HCT116 (cell line): ENCODE measurements at regions not wholly inside any gene's neighbourhood (a gene's known extent, or its start where the extent isn't known, plus 50 kb on each side); places are given as distances from the start of the nearest gene placed in this dataset.

Experiments
- ATAC-seq: fragments of 200-7000 bp; cut with Tn5 transposase; 2 replicates; pipeline ENCODE4 v1.9.1; 2020; ENCODE audit warnings: mild to moderate bottlenecking, moderate library complexity
- BruUV-seq: library from RNA; stranded (reverse); fragments of 400-500 nt; replicated peaks from 2 replicates; lab custom pipeline; 2021; lab: Mats Ljungman, UMichigan
- CTCF ChIA-PET: fragments of 300-600 bp; sonication (Branson Sonifier 250); formaldehyde crosslinking; loops from one replicate; lab custom pipeline; 2021; ENCODE audit warnings: antibody characterized with exemption; lab: Charles Lee
- POLR2A ChIA-PET: fragments of 300-600, 350-600 bp; sonication (Branson Sonifier 250); formaldehyde crosslinking; loops from one replicate; lab custom pipeline; 2021; ENCODE audit warnings: antibody characterized with exemption; lab: Charles Lee
- RAD21 ChIA-PET, 2 experiments: fragments of 300-600 bp; sonication (Branson Sonifier 250); formaldehyde crosslinking; loops; one replicate each; lab custom pipeline; 2023; ENCODE audit warnings: low total read pairs in 2 of 2; ENCODE audit not compliant: uncharacterized antibody in 2 of 2, unreplicated experiment in 2 of 2, low non-redundant PET in 1 of 2; lab: Charles Lee
- DNase-seq: peaks from one replicate; pipeline ENCODE4 v3.0.0-alpha.2; 2010; ENCODE audit warnings: low read depth, low spot score
- H2AFZ ChIP-seq: fragments of 200-600 bp; shearing (Covaris generic), sonication (generic); 2 replicates; pipeline ENCODE4 v1.6.1; 2017; ENCODE audit warnings: low read depth, mixed run types, mixed read lengths, antibody characterized with exemption, low read length; ENCODE audit not compliant: poor library complexity, severe bottlenecking
- H3K27ac ChIP-seq: 2 replicates; pipeline ENCODE4 v1.5.1; 2012; ENCODE audit warnings: low read depth, low read length
- H3K27me3 ChIP-seq: fragments of 200-600 bp; sonication (generic); 2 replicates; pipeline ENCODE4 v1.6.1; 2016; ENCODE audit warnings: mixed run types, low read length, mixed read lengths; ENCODE audit not compliant: insufficient read depth
- H3K36me3 ChIP-seq, 2 experiments: fragments of 200-500 bp in 1 of 2; fragments of 200-600 bp in 1 of 2; sonication (Bioruptor generic) in 1 of 2; sonication (generic) in 1 of 2; 2 replicates each; pipeline versions ENCODE4 v1.5.1 to v1.6.1; 2014 to 2016; ENCODE audit warnings: low read length in 2 of 2, inconsistent platforms in 1 of 2, mixed read lengths in 1 of 2, mixed run types in 1 of 2; ENCODE audit not compliant: insufficient read depth in 2 of 2, control insufficient read depth in 1 of 2
- H3K4me1 ChIP-seq, 2 experiments: fragments of 200-600 bp in 1 of 2; sonication (generic) in 1 of 2; 2 replicates each; pipeline versions ENCODE4 v1.5.1 to v1.6.1; 2012 to 2017; ENCODE audit warnings: low read length in 2 of 2, inconsistent platforms in 1 of 2, mild to moderate bottlenecking in 1 of 2, mixed read lengths in 1 of 2, mixed run types in 1 of 2, moderate library complexity in 1 of 2; ENCODE audit not compliant: insufficient read depth in 2 of 2, control insufficient read depth in 1 of 2
- H3K4me2 ChIP-seq: fragments of 200-600 bp; sonication (generic); 2 replicates; pipeline ENCODE4 v1.6.1; 2017; ENCODE audit warnings: mixed run types, low read length, mixed read lengths
- H3K4me3 ChIP-seq, 2 experiments: fragments of 200-600 bp in 1 of 2; sonication (generic) in 1 of 2; replicated peaks in 1 of 2; 2 replicates each; pipeline ENCODE4 v1.5.1; 2011 to 2016; ENCODE audit warnings: low read length in 2 of 2, control low read depth in 1 of 2, low read depth in 1 of 2, mild to moderate bottlenecking in 1 of 2, mixed read lengths in 1 of 2, mixed run types in 1 of 2
- H3K79me2 ChIP-seq: fragments of 200-600 bp; sonication (generic); 2 replicates; pipeline ENCODE4 v1.6.1; 2017; ENCODE audit warnings: mild to moderate bottlenecking, mixed run types, low read length, moderate library complexity, mixed read lengths; ENCODE audit not compliant: insufficient read depth
- H3K9ac ChIP-seq: fragments of 200-600 bp; sonication (generic); 2 replicates; pipeline ENCODE4 v1.6.1; 2016; ENCODE audit warnings: low read length, mixed read lengths
- H3K9me2 ChIP-seq: fragments of 200-600 bp; sonication (generic), shearing (Covaris generic); 2 replicates; pipeline ENCODE4 v1.6.1; 2017; ENCODE audit warnings: mixed run types, mild to moderate bottlenecking, moderate library complexity; ENCODE audit not compliant: insufficient read depth
- H3K9me3 ChIP-seq, 2 experiments: fragments of 200-500 bp in 1 of 2; fragments of 200-600 bp in 1 of 2; sonication (Bioruptor generic) in 1 of 2; sonication (generic) in 1 of 2; 2 replicates each; pipeline ENCODE4 v1.6.1; 2014 to 2017; ENCODE audit warnings: low read length in 2 of 2, mixed read lengths in 2 of 2, inconsistent platforms in 1 of 2, low read depth in 1 of 2, mild to moderate bottlenecking in 1 of 2, mixed run types in 1 of 2, moderate library complexity in 1 of 2; ENCODE audit not compliant: control insufficient read depth in 1 of 2, insufficient read depth in 1 of 2
- H4K20me1 ChIP-seq: fragments of 200-600 bp; sonication (generic), shearing (Covaris generic); 2 replicates; pipeline ENCODE4 v1.6.1; 2017; ENCODE audit warnings: mixed run types, mild to moderate bottlenecking, moderate library complexity; ENCODE audit not compliant: insufficient read depth
- CBX3 ChIP-seq: IDR thresholded peaks from 2 replicates; pipeline ENCODE4 v1.6.1; 2012; ENCODE audit warnings: low read depth
- CEBPB ChIP-seq: IDR thresholded peaks from 2 replicates; pipeline ENCODE4 v1.6.1; 2012; ENCODE audit warnings: low read depth
- ELF1 ChIP-seq: IDR thresholded peaks from 2 replicates; pipeline ENCODE4 v1.6.1; 2012; ENCODE audit warnings: low read depth, borderline replicate concordance
- EZH2 ChIP-seq: fragments of 200-600 bp; sonication (generic); IDR thresholded peaks from 2 replicates; pipeline ENCODE4 v1.6.1; 2017; ENCODE audit warnings: antibody characterized with exemption, mixed run types
- EZH2phosphoT487 ChIP-seq: fragments of 200-600 bp; IDR thresholded peaks from 2 replicates; pipeline ENCODE4 v1.6.1; 2018; ENCODE audit warnings: antibody characterized with exemption, borderline replicate concordance
- FOSL1 ChIP-seq: IDR thresholded peaks from 2 replicates; pipeline ENCODE4 v1.6.1; 2012; ENCODE audit warnings: low read depth
- JUND ChIP-seq: IDR thresholded peaks from 2 replicates; pipeline ENCODE4 v1.6.1; 2012
- POLR2A ChIP-seq: IDR thresholded peaks from 2 replicates; pipeline ENCODE4 v1.7.0; 2011; ENCODE audit warnings: borderline replicate concordance; ENCODE audit not compliant: insufficient read depth, insufficient read length; ENCODE audit errors: extremely low read depth
- POLR2AphosphoS5 ChIP-seq: IDR thresholded peaks from 2 replicates; pipeline ENCODE4 v1.6.1; 2011; ENCODE audit warnings: mild to moderate bottlenecking, low read depth, low read length, moderate library complexity
- RAD21 ChIP-seq: IDR thresholded peaks from 2 replicates; pipeline ENCODE4 v1.6.1; 2012; ENCODE audit warnings: low read depth, mild to moderate bottlenecking
- SIN3A ChIP-seq: IDR thresholded peaks from 2 replicates; pipeline ENCODE4 v1.6.1; 2012; ENCODE audit warnings: low read depth
- SP1 ChIP-seq: IDR thresholded peaks from 2 replicates; pipeline ENCODE4 v1.6.1; 2012; ENCODE audit warnings: low read depth
- SRF ChIP-seq: IDR thresholded peaks from 2 replicates; pipeline ENCODE4 v1.6.1; 2012; ENCODE audit warnings: low read depth
- TCF7L2 ChIP-seq: IDR thresholded peaks from 2 replicates; pipeline ENCODE4 v1.7.0; 2011; ENCODE audit warnings: borderline replicate concordance, inconsistent platforms; ENCODE audit not compliant: insufficient read depth, insufficient read length; ENCODE audit errors: extremely low read depth
- YY1 ChIP-seq: IDR thresholded peaks from 2 replicates; pipeline ENCODE4 v1.6.1; 2011; ENCODE audit warnings: low read length, low read depth, moderate library complexity, mild to moderate bottlenecking; ENCODE audit not compliant: insufficient replicate concordance; ENCODE audit errors: extremely low read depth
- ZFX ChIP-seq: fragments of 450-650 bp; IDR thresholded peaks from 2 replicates; pipeline ENCODE4 v1.6.1; 2017
- ZNF274 ChIP-seq: fragments of 200-500 bp; sonication (Bioruptor generic); IDR thresholded peaks from 2 replicates; pipeline ENCODE4 v1.6.1; 2014; ENCODE audit warnings: mild to moderate bottlenecking, low read depth, low read length, inconsistent platforms
- intact Hi-C: fragments of 100-400 bp; cut with micrococcal nuclease; formaldehyde crosslinking; loops from 2 replicates; pipeline ENCODE4 v1.10.0; 2022
- TF ChIP-seq, protein P1 (sequence below): IDR thresholded peaks from 2 replicates; pipeline ENCODE4 v1.6.1; 2012
- TF ChIP-seq, protein P2 (sequence below), 3 experiments: fragments of 200-600 bp in 1 of 3; sonication (generic) in 1 of 3; IDR thresholded peaks in 2 of 3; conservative IDR thresholded peaks in 1 of 3; 2 replicates each; pipeline ENCODE4 v1.5.1; 2012 to 2017; ENCODE audit warnings: low read depth in 2 of 3, low read length in 2 of 3, antibody characterized with exemption in 1 of 3, borderline replicate concordance in 1 of 3, control low read depth in 1 of 3, mild to moderate bottlenecking in 1 of 3, mixed read lengths in 1 of 3, mixed run types in 1 of 3, moderate library complexity in 1 of 3; ENCODE audit not compliant: insufficient read depth in 1 of 3
- TF ChIP-seq, protein P3 (sequence below): IDR thresholded peaks from 2 replicates; pipeline ENCODE4 v1.6.1; 2012
- TF ChIP-seq, protein P4 (sequence below): IDR thresholded peaks from 2 replicates; pipeline ENCODE4 v1.6.1; 2012; ENCODE audit warnings: low read depth

DNA sequence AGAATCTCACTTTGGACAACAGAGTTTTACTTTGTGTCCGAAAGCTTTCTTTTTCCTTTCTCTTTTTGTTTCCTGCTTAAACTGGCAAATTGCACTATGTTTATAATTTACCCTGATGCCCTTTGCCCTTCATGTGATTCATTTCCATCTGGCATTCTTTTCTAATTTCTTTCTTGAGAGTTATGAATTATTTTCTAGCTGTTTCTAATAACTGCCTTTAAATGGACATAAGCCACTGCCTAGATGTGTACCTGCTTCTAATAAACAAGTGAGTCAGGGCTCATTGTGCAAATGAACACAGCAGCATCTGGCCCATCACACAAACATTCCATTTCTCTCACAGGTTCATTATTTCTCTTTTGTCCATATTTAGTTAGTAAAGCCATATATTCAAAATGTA is 242.3 kb upstream of the GPRIN3 start (continued):
- TF ChIP-seq, protein P1, sequence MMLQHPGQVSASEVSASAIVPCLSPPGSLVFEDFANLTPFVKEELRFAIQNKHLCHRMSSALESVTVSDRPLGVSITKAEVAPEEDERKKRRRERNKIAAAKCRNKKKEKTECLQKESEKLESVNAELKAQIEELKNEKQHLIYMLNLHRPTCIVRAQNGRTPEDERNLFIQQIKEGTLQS, result no peak
- no peak for TF ChIP-seq RAD21
- no peak for TF ChIP-seq CEBPB
- no peak for TF ChIP-seq SRF
- TF ChIP-seq YY1, result no peak
- TF ChIP-seq ZFX, result no peak
- no peak for TF ChIP-seq CBX3
- no peak for TF ChIP-seq SP1
- TF ChIP-seq POLR2A, result no peak

DNA sequence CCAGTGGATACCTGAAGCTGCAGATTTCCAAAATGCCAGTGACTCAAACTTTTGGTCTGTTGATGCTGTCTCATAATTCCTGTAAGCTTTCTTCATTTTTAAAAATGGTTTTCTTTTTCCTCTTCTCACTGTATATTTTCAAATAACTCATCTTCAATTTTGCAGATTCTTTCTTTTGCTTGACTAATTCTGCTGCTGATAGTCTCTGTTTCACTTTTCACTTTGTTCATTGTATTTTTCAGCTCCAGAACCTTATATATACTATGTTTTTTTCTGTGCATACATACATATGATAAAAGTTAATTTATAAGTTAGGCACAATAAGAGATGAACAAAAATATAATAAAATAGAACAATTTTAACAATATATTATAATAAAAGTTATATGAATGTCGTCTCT is 237.7 kb upstream of the GPRIN3 start:
- no peak overlapping the region for H3K4me2 ChIP-seq
- POLR2A ChIA-PET, result no interaction called here
- H3K9me3 ChIP-seq, result no peaks in the 10 kb centered on the region
- no TSS peak for BruUV-seq
- intact Hi-C loops, result no loop called here
- no peak overlapping the region for H2AFZ ChIP-seq
- H3K4me1 ChIP-seq, result no peaks in the 10 kb centered on the region
- ATAC-seq (no peak), DNase-seq (no peak)
- no peak overlapping the region for H3K4me3 ChIP-seq
- H3K27ac ChIP-seq, result no peak overlapping the region
- no peaks in the 10 kb centered on the region for H3K79me2 ChIP-seq
- TF ChIP-seq ZFX (no peak), RAD21 (no peak), EZH2phosphoT487 (no peak), SP1 (no peak), JUND (no peak), ELF1 (no peak), CBX3 (no peak), SIN3A (no peak), EZH2 (no peak), TCF7L2 (no peak), FOSL1 (no peak), YY1 (no peak), POLR2AphosphoS5 (no peak), ZNF274 (no peak)
- TF ChIP-seq, protein P1, result no peak
- TF ChIP-seq, protein P2, sequence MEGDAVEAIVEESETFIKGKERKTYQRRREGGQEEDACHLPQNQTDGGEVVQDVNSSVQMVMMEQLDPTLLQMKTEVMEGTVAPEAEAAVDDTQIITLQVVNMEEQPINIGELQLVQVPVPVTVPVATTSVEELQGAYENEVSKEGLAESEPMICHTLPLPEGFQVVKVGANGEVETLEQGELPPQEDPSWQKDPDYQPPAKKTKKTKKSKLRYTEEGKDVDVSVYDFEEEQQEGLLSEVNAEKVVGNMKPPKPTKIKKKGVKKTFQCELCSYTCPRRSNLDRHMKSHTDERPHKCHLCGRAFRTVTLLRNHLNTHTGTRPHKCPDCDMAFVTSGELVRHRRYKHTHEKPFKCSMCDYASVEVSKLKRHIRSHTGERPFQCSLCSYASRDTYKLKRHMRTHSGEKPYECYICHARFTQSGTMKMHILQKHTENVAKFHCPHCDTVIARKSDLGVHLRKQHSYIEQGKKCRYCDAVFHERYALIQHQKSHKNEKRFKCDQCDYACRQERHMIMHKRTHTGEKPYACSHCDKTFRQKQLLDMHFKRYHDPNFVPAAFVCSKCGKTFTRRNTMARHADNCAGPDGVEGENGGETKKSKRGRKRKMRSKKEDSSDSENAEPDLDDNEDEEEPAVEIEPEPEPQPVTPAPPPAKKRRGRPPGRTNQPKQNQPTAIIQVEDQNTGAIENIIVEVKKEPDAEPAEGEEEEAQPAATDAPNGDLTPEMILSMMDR (IDR thresholded peaks at IDR 0.05 in 2 of 3, conservative IDR thresholded peaks at IDR 0.05 in 1 of 3; ENCODE audit: borderline replicate concordance in 1 of 3, insufficient read depth in 1 of 3, low read depth in 2 of 3, low read length in 2 of 3), result no peak
- TF ChIP-seq, protein P3, sequence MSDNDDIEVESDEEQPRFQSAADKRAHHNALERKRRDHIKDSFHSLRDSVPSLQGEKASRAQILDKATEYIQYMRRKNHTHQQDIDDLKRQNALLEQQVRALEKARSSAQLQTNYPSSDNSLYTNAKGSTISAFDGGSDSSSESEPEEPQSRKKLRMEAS, result no peak
- TF ChIP-seq, protein P4, sequence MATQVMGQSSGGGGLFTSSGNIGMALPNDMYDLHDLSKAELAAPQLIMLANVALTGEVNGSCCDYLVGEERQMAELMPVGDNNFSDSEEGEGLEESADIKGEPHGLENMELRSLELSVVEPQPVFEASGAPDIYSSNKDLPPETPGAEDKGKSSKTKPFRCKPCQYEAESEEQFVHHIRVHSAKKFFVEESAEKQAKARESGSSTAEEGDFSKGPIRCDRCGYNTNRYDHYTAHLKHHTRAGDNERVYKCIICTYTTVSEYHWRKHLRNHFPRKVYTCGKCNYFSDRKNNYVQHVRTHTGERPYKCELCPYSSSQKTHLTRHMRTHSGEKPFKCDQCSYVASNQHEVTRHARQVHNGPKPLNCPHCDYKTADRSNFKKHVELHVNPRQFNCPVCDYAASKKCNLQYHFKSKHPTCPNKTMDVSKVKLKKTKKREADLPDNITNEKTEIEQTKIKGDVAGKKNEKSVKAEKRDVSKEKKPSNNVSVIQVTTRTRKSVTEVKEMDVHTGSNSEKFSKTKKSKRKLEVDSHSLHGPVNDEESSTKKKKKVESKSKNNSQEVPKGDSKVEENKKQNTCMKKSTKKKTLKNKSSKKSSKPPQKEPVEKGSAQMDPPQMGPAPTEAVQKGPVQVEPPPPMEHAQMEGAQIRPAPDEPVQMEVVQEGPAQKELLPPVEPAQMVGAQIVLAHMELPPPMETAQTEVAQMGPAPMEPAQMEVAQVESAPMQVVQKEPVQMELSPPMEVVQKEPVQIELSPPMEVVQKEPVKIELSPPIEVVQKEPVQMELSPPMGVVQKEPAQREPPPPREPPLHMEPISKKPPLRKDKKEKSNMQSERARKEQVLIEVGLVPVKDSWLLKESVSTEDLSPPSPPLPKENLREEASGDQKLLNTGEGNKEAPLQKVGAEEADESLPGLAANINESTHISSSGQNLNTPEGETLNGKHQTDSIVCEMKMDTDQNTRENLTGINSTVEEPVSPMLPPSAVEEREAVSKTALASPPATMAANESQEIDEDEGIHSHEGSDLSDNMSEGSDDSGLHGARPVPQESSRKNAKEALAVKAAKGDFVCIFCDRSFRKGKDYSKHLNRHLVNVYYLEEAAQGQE, result no peak
- TF ChIP-seq, all 23 proteins: peak for 0
- ChIA-PET CTCF (no interaction called here), RAD21 (no interaction called here)
- no peak overlapping the region for H3K9ac ChIP-seq
- H3K9me2 ChIP-seq, result no peaks in the 10 kb centered on the region
- H4K20me1 ChIP-seq, result no peaks in the 10 kb centered on the region
- no peaks in the 10 kb centered on the region for H3K36me3 ChIP-seq
- no peaks in the 10 kb centered on the region for H3K27me3 ChIP-seq
